Mucosa of rectum (tissue), 2 donors: ENCODE measurements at regions not wholly inside any gene's neighbourhood (a gene's known extent, or its start where the extent isn't known, plus 50 kb on each side); places are given as distances from the start of the nearest gene placed in this dataset.
"Not testable (repeated sequence)": the region's sequence is repeated elsewhere in the genome, so short reads cannot be mapped to it uniquely, and the experiment has no call there.

Source experiments
- H3K27ac ChIP-seq, 2 donors: one replicate each; pipeline ENCODE4 v1.7.0; 2013; ENCODE audit warnings: inconsistent platforms in 2 of 2, low read depth in 2 of 2, low read length in 2 of 2
- H3K27me3 ChIP-seq, 2 donors: one replicate each; pipeline ENCODE4 v1.7.0; 2013; ENCODE audit warnings: low read length in 2 of 2; ENCODE audit not compliant: control insufficient read depth in 2 of 2, insufficient read depth in 2 of 2
- H3K36me3 ChIP-seq, 2 donors: one replicate each; pipeline ENCODE4 v1.7.0; 2013; ENCODE audit warnings: low read length in 2 of 2; ENCODE audit not compliant: control insufficient read depth in 2 of 2, insufficient read depth in 2 of 2
- H3K4me1 ChIP-seq, 2 donors: one replicate each; pipeline ENCODE4 v1.7.0; 2013; ENCODE audit warnings: low read length in 2 of 2, mild to moderate bottlenecking in 1 of 2; ENCODE audit not compliant: control insufficient read depth in 2 of 2, insufficient read depth in 2 of 2
- H3K4me3 ChIP-seq, 2 donors: one replicate each; pipeline ENCODE4 v1.7.0; 2013; ENCODE audit warnings: low read length in 2 of 2
- H3K9ac ChIP-seq, 2 donors: one replicate each; pipeline ENCODE4 v1.7.0; 2013; ENCODE audit warnings: low read length in 2 of 2, low read depth in 1 of 2, mild to moderate bottlenecking in 1 of 2
- H3K9me3 ChIP-seq, 2 donors: one replicate each; pipeline ENCODE4 v1.7.0; 2013; ENCODE audit warnings: low read length in 2 of 2; ENCODE audit not compliant: control insufficient read depth in 2 of 2
- donor health status: healthy.
- donor health status: Normal muscosa, but diverticular disease.

- H3K4me1 ChIP-seq, result no peaks in the 10 kb centered on the region
- no peaks in the 10 kb centered on the region for H3K27me3 ChIP-seq
- no peak overlapping the region for H3K4me3 ChIP-seq
- no peak overlapping the region for H3K27ac ChIP-seq
- H3K9me3 ChIP-seq, result no peaks in the 10 kb centered on the region
- no peaks in the 10 kb centered on the region for H3K36me3 ChIP-seq
- no peak overlapping the region for H3K9ac ChIP-seq
Observed at GRCh38 chr3:15877813-15878212, 80.0 kb upstream of the ANKRD28 start.

- not testable (repeated sequence) for H3K4me3 ChIP-seq, H3K9me3 ChIP-seq, H3K4me1 ChIP-seq, H3K27ac ChIP-seq, H3K9ac ChIP-seq, H3K36me3 ChIP-seq, H3K27me3 ChIP-seq
Observed at GRCh38 chr3:15879787-15880186, 82.0 kb upstream of the ANKRD28 start.

GRCh38 chr3:15882577-15882976 is 84.8 kb upstream of the ANKRD28 start:
- Histone ChIP-seq H3K4me3 (no peak overlapping the region), H3K4me1 (no peaks in the 10 kb centered on the region), H3K27ac (no peak overlapping the region), H3K27me3 (no peaks in the 10 kb centered on the region), H3K9me3 (no peaks in the 10 kb centered on the region), H3K36me3 (no peaks in the 10 kb centered on the region), H3K9ac (no peak overlapping the region)

- Histone ChIP-seq H3K4me1 (no peaks in the 10 kb centered on the region), H3K9me3 (no peaks in the 10 kb centered on the region), H3K9ac (no peak overlapping the region), H3K27me3 (no peaks in the 10 kb centered on the region), H3K36me3 (no peaks in the 10 kb centered on the region), H3K27ac (no peak overlapping the region), H3K4me3 (no peak overlapping the region)
Observed at GRCh38 chr3:15884132-15884531, 86.4 kb upstream of the ANKRD28 start.

DNA sequence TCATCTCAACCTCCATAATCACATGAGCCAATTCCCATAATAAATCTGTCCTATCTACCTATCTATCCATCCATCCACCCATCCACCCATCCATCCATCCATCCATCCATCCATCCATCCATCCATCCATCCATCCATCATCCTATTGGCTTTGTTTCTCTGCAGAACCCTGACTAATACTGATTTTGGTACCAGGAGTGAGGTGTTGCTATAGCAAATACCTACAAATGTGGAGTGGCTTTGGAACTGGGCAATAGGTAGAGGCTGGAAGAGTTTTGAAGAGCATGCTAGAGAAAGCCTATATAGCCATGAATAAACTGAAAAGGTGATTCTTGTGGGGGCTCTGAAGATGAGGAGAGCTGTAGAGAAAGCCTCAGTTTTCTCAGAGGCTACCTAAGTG is 88.7 kb upstream of the ANKRD28 start:
- Histone ChIP-seq H3K9ac (no peak overlapping the region), H3K27me3 (no peaks in the 10 kb centered on the region), H3K36me3 (no peaks in the 10 kb centered on the region), H3K4me3 (no peak overlapping the region), H3K27ac (no peak overlapping the region), H3K9me3 (no peaks in the 10 kb centered on the region), H3K4me1 (no peaks in the 10 kb centered on the region)

GRCh38 chr3:15887261-15887660 is 89.5 kb upstream of the ANKRD28 start:
- Histone ChIP-seq H3K9ac (no peak overlapping the region), H3K27ac (no peak overlapping the region), H3K9me3 (no peaks in the 10 kb centered on the region), H3K4me3 (no peak overlapping the region), H3K4me1 (no peaks in the 10 kb centered on the region), H3K27me3 (no peaks in the 10 kb centered on the region), H3K36me3 (no peaks in the 10 kb centered on the region)

GRCh38 chr3:15889936-15890335 is 92.2 kb upstream of the ANKRD28 start:
- Histone ChIP-seq H3K36me3 (no peaks in the 10 kb centered on the region), H3K4me3 (no peak overlapping the region), H3K27me3 (no peaks in the 10 kb centered on the region), H3K9me3 (no peaks in the 10 kb centered on the region), H3K4me1 (no peaks in the 10 kb centered on the region), H3K9ac (no peak overlapping the region), H3K27ac (no peak overlapping the region)

GRCh38 chr3:15892311-15893227 is 94.8 kb upstream of the ANKRD28 start:
- H3K4me1 ChIP-seq, result no peaks in the 10 kb centered on the region
- no peak overlapping the region for H3K9ac ChIP-seq
- H3K9me3 ChIP-seq, result no peaks in the 10 kb centered on the region
- no peaks in the 10 kb centered on the region for H3K36me3 ChIP-seq
- no peak overlapping the region for H3K4me3 ChIP-seq
- H3K27me3 ChIP-seq, result no peaks in the 10 kb centered on the region
- no peak overlapping the region for H3K27ac ChIP-seq

DNA sequence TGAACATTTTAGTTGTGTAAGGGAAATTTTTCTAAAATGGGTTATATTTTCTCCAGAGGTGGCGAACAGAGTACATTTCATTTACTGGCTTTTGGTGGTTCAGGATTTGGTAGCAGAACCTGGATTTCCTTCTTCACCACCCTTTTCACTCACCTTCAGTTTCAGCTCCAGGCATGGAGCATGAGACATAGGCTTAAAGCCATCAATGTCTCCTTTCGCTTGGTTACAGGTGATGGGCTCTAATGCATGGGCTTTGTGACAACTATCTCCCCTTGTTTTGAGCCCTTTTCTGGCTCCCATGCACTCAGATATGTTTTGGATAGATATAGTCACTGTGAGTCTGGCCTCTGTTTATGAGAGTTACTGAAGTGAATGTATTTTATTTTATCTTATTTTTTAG is 96.6 kb upstream of the ANKRD28 start:
- H3K36me3 ChIP-seq, result no peaks in the 10 kb centered on the region
- H3K27me3 ChIP-seq, result no peaks in the 10 kb centered on the region
- H3K4me3 ChIP-seq, result no peak overlapping the region
- no peaks in the 10 kb centered on the region for H3K9me3 ChIP-seq
- H3K27ac ChIP-seq, result no peak overlapping the region
- H3K9ac ChIP-seq, result no peak overlapping the region
- H3K4me1 ChIP-seq, result no peaks in the 10 kb centered on the region

GRCh38 chr3:15896500-15896899 is 98.7 kb upstream of the ANKRD28 start:
- no peak overlapping the region for H3K9ac ChIP-seq
- H3K4me3 ChIP-seq, result no peak overlapping the region
- H3K4me1 ChIP-seq, result no peaks in the 10 kb centered on the region
- no peaks in the 10 kb centered on the region for H3K27me3 ChIP-seq
- H3K36me3 ChIP-seq, result no peaks in the 10 kb centered on the region
- H3K9me3 ChIP-seq, result no peaks in the 10 kb centered on the region
- no peak overlapping the region for H3K27ac ChIP-seq
